GM18858 (cell line): ENCODE measurements at regions not wholly inside any gene's neighbourhood (a gene's known extent, or its start where the extent isn't known, plus 50 kb on each side); places are given as distances from the start of the nearest gene placed in this dataset.

Experiments
- ATAC-seq: cut with Tn5 transposase; IDR thresholded peaks from one replicate; pipeline ENCODE4 v1.9.1; 2021; ENCODE audit not compliant: unreplicated experiment

DNA sequence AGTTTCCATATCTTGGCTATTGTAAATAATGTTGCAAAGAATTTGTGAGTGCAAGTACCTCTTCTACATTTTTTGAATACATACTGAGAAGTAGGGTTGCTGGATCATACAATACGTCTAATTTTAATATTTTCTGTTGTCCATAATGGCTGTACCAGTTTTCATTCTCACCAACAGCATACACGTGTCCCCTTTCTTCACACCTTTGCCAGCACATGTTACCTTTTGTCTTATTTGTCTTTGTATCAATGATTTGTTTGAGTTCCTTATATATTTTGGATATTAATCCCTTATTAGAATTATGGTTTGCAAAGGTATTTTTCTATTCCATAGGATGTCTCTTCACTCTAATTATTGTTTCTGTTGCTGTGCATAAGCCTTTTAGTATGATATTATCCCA, 904.3 kb downstream of the METTL15 start:
- no peak for ATAC-seq

DNA sequence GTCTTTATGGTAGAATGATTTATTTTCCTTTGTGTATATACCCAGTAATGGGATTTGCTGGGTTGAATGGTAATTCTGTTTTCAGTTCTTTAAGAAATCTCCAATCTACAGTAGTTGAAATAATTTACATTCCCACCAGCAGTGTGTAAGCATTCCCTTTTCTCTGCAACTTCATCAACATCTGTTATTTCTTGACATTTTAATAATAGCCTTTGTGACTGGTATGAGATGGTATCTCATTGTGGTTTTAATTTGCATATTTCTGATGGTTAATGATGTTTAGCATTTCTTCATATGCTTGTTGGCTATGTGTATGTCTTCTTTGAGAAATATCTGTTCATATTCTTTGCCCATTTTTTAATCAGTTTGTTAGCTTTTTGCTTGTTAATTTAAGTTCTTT, 901.2 kb downstream of the METTL15 start:
- no peak for ATAC-seq

DNA sequence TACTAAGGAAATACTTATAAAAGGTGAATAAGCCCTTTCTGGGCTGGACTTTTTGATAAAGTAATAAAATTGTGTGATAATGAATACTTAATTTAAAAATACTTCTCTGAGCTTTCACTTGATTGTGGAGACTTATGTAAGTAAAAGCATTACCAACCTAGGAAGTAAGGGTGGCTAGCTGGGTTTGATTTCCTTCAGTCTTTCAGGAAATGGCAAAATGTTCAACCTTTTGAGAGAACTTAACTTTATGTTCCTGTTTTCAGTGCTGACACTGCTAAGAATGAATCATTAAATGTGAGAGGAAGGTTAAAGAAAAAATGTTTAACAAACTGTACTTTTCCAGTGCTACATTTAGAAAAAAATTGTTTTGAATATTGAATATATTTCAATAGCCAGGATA, 900.3 kb downstream of the METTL15 start:
- no peak for ATAC-seq

DNA sequence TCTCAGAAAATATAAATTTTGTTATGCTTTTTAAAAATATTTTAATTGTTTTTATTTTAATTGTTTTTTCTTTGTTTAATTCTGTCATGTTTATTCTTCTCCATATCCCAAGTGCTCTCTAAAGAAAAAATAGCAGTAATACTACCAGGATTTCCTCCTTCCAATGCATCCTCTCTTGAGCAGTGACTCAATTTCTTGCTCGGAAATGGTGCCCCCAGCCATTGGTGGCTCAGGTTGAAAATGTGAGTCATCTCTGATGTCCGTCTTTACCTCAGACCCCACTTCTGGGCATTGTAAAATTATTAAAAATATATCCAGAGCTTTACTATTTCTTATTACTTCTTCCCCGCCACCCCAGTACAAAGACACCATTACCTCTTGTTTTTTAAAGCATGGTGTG, 898.5 kb downstream of the METTL15 start:
- no peak for ATAC-seq

DNA sequence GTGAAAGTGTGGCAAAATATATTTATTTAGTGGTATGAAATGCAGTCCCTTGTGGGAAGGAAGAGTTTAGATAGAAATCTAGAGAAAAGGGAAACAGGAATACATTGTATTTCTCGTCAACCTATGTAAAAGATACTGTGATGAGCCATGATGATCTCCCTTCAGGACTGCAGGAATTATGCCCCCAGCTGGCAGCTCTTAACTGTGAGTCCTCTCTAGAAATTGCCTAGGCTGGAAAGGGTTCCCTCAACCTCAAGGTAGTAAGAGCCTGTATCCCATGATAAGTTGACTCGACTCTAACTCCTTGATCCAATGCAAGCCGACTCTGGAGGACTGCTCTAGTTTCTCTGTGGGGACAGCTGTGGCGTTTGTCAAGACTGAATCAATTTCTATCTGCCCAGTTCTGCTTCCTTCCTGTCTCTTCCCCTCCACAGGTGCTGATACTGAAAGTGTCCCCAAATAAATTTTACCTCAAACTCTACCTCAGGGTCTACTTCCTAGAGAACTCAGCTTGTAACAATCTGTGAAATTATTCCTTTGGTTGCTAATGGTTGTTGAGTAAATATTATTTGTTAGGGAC, 897.3 kb downstream of the METTL15 start:
- no peak for ATAC-seq

DNA sequence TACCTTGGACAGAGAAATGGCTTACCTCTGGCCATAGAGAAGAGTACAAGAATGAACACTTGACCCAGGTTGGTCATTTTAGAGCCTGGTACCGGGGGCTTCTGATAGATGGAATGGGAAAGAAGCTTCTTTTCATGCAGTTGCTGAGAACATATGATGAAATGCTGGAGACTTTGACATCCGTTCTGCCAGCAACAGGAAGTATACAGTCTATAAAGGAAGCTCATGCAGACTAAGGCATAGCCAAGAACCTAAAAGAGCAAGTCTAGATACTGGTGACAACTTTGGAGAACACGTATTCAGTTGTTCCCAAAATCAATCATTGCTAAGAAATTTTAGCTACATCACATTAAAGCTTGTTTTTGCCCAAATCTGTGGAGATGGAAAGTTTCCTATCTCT, 894.6 kb downstream of the METTL15 start:
- no peak for ATAC-seq

DNA sequence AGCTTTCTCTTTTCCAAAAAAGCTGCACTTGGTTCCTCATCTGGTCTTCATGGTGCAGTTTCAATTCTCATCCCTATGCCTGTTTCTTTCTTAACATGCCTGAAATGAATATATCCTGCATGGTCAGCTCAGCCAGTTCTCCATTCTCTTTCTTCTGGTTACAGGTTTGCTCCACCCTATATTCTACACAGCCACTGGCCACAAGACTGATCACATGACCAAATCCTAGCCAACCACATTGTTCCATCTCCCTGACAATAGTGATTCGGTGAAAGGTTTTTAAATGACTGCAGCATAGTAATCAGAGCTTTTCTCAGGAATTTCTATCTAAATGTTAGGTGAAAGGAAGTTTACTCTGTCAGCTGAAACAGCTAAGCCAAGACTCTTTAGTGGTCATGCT, 891.4 kb downstream of the METTL15 start:
- no peak for ATAC-seq

DNA sequence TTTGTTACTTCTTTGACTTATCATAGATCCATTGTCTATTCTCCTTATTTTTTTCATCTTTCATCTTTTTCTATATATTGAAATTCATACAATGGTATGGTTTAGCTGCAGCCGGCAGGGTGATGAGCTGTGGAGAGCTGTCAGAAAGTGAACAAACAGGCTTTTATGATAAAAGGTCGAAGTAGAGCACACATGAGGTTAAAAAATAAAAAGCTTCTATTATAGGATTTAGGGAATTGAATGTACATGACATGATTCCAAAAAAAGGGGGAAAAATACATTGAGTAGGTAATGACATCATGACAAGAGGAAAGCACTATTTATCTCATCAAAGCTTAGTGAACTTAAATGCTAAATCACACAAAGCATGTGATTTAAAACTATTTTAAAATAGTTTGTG, 884.8 kb downstream of the METTL15 start:
- ATAC-seq, result no peak

DNA sequence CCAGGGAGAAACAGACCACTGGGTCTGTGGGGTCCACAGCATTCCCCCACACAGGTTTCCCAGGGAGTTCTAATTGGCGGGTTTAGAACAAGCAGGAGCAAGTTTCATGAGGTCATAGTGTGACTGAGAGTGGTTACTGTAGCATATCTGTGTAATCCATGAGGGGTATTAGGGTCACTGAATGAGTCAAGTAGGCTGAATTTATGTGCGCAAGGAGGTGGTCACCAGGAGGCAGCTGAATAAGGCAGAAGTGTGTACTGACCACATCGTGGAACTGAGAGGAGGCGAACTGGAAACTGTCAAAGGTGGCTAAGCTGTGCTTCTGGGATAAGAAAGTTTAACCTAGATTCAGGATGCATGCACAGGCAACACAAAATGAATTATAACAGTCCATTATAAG, 876.0 kb downstream of the METTL15 start:
- no peak for ATAC-seq

DNA sequence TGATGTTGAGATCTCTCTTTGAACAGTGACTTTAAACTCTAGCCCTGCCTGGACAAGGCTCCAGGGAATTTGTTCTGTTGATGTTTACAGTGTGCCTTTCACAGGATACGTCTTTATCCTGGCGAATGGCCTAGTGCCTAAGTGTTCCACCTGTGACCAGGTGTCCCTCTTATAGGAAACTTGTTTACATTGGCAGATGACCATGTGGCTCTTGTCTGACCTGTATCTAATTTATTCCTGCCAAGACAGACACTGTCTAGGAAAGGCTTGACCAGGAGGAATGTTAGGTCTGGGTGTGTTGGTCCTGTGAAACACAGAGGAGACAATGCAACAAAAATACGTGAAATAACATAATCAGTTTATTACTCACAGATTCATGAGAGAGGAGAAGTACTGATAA, 875.6 kb downstream of the METTL15 start:
- ATAC-seq, result no peak

DNA sequence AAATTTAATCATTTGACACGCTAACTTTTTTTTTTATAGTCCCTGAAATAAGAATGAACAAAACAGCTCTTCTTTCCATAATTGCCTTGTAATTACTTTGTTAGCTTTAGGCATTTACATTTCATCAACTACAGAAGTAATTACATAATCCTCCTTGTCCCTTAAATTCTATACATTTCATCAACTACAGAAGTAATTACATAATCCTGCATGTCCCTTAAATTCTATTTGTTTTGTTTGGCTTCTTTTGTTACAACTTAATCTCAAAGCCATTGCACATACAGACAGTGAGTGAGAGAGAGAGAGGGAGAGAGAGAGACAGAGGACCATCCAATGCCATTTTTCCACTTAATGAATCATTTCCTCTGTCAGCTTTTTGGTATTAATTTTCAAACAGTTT, 873.2 kb downstream of the METTL15 start:
- no peak for ATAC-seq

DNA sequence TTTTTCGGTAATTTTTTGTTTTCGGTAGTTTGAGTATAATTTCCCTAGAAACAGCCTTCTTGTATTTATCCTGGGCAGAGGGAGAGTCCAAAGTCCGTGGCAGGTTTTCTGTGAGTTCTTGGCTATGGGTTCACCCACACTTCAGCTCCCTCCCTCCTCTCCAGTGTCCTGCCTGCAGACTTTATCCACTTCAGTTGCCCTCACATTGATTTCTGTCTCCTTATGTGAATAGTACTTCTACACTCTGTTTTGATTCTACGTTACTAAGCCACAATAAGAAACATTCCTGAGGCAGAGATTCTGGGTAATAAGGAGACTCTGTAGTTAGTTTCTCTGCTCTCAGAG, 868.6 kb downstream of the METTL15 start:
- ATAC-seq, result no peak

DNA sequence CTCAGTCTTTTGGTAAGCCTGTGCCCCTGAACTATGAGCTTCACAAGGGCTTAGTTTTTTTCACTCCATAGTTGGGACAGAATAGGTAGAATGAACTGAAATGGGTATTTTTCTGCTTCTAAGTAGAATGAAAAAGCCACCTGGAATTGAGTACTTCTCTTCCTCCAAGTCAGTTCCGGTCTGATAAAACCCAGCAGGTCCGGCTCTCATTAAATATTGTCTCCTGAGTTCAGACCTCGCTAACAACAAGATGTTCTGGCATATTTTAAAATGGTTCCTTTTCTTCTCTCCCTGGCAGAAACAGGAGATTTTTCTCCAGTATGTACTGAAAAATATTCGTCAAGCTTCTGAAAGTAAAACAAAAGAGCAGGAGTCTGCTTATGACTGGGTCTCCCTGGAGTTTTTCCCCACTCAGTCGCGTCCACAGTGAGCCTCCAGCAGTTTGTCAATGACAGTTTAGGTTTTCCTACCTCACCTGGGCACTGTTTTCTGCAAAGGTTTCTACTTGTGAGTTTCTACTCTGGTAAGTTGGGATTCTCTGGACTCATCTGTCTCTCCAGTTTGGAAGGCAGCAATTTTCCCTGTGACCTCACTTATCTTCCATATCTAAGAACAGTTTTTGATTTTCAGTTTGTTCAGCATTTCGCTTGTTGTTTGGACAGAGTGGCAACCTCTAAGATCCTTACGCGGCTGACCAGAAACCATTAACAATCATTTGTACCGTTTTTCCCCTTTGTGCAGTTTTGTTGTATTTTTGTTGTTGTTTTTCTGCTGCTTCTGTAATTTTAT, 868.0 kb downstream of the METTL15 start:
- ATAC-seq, result no peak

DNA sequence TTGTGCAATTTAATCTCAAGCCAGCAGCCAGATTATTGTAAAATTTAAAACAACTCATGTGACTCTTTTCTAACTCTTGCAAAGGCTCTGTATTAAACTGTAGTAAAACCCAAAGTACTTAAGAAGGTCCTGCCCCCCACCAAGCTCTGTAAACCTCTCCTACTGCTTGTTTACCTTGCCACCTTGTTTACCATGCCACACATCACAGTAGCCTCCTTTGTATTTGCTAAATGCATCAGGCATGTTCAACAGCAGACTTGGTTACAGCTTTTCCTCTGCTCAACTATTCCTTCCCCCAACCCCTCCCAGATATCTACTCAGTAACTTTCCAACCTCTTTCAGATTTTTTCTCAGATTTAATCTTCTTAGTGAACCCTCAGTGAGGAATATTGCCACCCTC, 861.6 kb downstream of the METTL15 start:
- ATAC-seq, result no peak

DNA sequence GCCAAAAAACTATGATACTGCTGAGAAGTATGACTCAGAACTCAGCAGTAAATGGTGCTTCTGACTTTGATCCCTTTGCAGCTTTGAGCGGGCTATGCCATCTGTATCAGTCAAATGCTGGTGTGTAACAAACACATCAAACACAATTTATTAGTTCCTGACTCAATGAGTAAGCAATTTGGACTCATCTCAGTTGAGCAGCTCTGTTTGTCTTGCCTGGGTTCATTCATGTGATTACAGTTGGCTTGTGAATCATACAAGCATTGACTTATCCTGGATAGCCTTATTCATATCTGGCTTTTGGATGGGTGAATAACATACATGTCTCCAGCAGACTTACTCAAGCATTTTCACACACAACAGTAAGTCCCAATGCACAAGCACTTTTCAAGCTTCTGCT, 858.8 kb downstream of the METTL15 start:
- ATAC-seq, result no peak

DNA sequence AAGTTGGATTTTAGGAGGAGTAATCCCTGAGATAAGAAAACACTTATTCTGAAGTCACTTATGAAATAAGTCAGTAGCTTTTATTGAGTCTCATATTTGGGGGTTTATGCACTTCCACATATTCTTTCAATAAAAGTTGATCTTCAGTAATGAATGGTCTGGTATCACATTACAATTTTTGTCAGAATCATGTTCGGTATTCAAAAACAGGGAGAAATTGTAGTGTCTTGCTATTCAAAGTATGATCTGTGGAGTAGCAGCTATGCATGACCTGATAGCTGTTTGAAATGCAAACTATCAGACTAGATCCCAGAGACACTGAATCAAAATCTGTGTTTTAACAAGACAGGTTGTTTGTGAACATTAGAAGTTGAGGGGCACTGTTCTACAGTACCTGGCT, 857.6 kb downstream of the METTL15 start:
- ATAC-seq, result no peak

DNA sequence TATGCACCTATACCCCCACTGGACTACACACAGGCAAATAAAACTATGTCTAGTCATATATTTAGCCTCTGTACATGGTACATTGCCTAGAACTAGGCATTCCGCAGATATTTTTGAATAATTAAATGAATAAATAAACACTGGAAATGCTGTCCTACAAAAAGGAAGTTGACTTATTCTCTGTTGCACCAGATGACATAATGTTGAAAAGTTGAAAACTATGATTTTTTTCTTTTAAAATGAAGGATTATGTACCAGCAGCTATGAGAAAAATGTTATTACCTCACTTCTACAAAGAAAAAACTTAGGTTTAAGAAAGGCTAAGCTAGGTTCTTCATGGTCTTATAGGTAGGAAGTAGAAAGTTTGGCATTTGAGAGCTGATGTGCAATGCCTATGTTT, 856.6 kb downstream of the METTL15 start:
- ATAC-seq, result no peak

DNA sequence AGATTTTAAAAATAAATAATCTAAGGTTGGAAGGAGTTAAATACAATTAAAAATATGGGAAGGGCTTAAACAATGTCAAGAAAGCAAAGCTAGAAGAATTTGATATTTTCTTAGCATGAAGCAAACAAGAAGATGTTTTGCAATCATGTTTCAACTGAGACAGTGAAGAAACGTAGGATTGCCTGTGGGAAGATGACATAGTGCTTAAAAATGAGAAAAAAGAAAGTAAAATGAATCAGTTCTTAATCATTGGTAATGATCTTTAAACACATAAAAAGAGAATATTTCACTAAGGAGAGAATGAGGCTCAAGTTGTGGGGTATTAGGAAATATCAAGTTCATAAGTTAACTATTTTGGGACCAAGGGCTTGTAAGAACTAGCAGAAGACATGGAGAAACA, 855.0 kb downstream of the METTL15 start:
- ATAC-seq, result no peak

DNA sequence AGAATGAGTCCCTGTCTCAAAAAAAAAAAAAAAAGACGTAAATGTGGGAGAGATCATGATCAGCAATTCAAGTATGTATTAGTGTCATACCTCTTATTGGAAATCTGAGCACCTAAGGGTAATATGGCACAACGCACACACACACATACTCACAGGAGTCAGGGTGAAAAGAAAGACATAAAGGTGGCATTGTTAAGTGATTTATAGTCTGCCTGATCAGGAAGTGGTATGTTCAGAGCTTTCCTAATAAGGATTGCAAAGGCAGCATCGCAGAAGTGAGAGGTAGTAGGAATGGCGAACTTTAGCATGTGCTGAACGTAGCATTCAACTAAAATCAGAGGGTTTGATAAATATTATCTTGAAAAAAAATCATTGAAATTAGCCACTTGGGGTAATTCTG, 854.3 kb downstream of the METTL15 start:
- ATAC-seq, result no peak

DNA sequence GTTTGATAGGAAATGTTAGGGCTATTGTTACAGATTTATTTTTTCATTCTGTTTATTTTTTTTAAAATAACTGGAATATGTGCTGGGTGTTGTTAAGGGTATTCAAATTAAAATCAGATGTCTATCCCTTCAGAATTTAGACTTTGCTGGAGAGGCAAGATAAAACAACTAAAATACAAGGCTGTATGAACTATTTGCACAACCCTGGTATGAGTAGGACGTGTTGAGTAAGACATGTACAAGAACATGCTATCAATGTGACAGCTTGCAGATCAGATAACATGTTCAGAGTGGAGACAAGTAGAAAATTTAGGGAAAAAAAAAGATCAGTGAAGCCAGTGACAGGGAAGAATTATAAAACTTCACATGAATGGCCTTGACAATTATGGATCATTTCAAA, 853.5 kb downstream of the METTL15 start:
- no peak for ATAC-seq

DNA sequence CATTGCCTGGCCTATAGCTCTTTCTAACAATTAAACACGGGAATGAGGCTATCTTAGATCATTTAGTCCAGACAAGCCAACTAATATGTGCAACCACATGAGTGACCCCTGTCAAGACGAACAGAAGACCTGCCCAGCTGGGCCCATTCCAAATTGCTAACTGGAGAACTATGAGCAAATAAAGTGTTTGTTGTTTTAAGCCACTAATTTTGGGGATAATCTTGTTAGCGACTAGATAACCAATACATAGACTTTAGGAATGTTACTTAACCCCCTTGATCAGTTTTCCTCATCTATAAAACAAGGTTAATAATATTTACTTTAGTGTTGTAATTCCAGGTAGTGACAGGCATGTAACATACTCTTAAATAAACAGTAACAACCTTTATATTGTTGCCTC, 848.3 kb downstream of the METTL15 start:
- ATAC-seq, result no peak

DNA sequence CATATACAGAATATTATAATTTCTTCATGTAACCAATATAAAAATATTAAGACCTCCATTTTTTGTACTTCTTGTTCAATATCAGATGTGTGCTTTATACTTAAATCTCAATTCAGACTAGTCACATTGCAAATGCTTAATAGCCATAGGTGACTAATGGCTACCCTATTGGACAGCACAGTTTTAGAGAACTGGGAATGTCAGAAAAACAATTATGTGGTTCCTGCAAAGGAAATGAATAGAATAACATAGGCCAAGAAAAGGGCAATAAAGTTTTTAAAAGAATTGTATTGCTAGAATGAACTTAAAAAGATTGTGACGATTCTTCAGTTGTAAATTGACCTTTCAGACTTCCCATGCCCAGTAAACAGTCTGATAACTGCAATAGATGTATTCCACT, 843.0 kb downstream of the METTL15 start:
- no peak for ATAC-seq

DNA sequence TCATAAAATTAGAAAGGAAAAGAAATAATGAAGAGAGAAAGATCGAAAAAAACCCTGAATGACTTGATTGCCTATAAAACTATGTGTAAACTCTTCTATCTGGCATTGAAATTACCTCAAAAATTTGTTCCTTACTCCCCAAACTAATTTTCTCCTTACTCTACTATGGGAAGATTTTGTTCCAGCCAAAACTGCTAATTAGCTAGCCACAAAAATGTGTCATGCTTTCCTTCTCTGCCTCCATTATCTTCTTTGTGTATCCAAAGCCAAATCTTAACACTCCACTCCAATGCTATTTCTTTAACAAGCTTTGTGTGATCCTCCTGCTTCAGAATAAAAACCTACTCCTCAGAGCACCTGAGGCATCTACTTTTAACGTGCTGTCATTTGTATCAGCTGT, 831.2 kb downstream of the METTL15 start:
- no peak for ATAC-seq
